ENCODE measurements at regions not wholly inside any gene's neighbourhood (a gene's known extent, or its start where the extent isn't known, plus 50 kb on each side); places are given as distances from the start of the nearest gene placed in this dataset.

- in situ Hi-C loops (cut with MboI) (no loop called here), intact Hi-C loops (cut with micrococcal nuclease) (no loop called here)
- H3K9me1 ChIP-seq (ENCODE audit: control insufficient read depth, insufficient read depth, low read length), result no peaks in the 10 kb centered on the region
- no peaks in the 10 kb centered on the region for H3K4me1 ChIP-seq (replicated peaks in 1 of 2; ENCODE audit: control insufficient read depth in 2 of 2, insufficient read depth in 2 of 2, low read length in 2 of 2)
- H3K27ac ChIP-seq (ENCODE audit: extremely low read depth, low read depth, low read length), result no peak overlapping the region
- no peaks in the 10 kb centered on the region for H4K20me1 ChIP-seq (replicated peaks; ENCODE audit: control insufficient read depth, insufficient read depth, low read length)
- H3K4me2 ChIP-seq (ENCODE audit: insufficient read depth, low read length), result no peak overlapping the region
- ChIA-PET POLR2A (no interaction called here), CTCF (ENCODE audit: low intra/inter-chr PET ratio) (no interaction called here)
- 0% methylated on average over 4 of the region's 4 CpGs for WGBS (ENCODE audit: insufficient coverage, low coverage, missing lambda C conversion rate)
- no peak overlapping the region for H3K4me3 ChIP-seq
- ATAC-seq (no peak), FAIRE-seq (no peak), DNase-seq (ENCODE audit: extremely low read depth in 1 of 4, low spot score in 3 of 4) (no peak)
- TF ChIP-seq BRF2 (IDR thresholded peaks at IDR 0.05; ENCODE audit: borderline replicate concordance, insufficient read depth, insufficient read length) (no peak), CBFA2T2 (conservative IDR thresholded peaks at IDR 0.05) (no peak), NR1H2 (CRISPR knock-in tag; IDR thresholded peaks at IDR 0.05) (no peak), C11orf30 (IDR thresholded peaks at IDR 0.05; ENCODE audit: low read depth) (peak; percentile 47; the same call in 1 of the 2 replicates), MAFG (tag; conservative IDR thresholded peaks at IDR 0.05) (peak; percentile 39), TAF1 (IDR thresholded peaks at IDR 0.05; ENCODE audit: control insufficient read depth, extremely low read depth, insufficient read depth, low read length, severe bottlenecking) (no peak), MAFF (IDR thresholded peaks at IDR 0.05; ENCODE audit: low read length) (peak; percentile 22; the same call in 1 of the 2 replicates), RREB1 (CRISPR knock-in tag; IDR thresholded peaks at IDR 0.05) (no peak), SNRNP70 (optimal IDR thresholded peaks at IDR 0.05; ENCODE audit: low read depth, low read length) (no peak), ZNF316 (IDR thresholded peaks at IDR 0.05) (peak; percentile 70), NFIX (CRISPR knock-in tag; IDR thresholded peaks at IDR 0.05; ENCODE audit: low read depth) (no peak), YBX1 (IDR thresholded peaks at IDR 0.05) (no peak)
- peaks cover 6 to 10% of the 10 kb centered on the region in 2 experiments; a peak in 3 of 5 replicates for H3K27me3 ChIP-seq (ENCODE audit: control insufficient read depth in 2 of 2, insufficient read depth in 2 of 2, low read length in 2 of 2)
- H3K9me3 ChIP-seq (replicated peaks; ENCODE audit: control insufficient read depth, insufficient read depth, low read depth, low read length), result no peaks in the 10 kb centered on the region
- BruUV-seq (replicated peaks), result no TSS peak
- no peaks in the 10 kb centered on the region for H3K79me2 ChIP-seq (ENCODE audit: control insufficient read depth, insufficient read depth, low read length)
- H3K36me3 ChIP-seq (ENCODE audit: control insufficient read depth, insufficient read depth, low read length), result no peaks in the 10 kb centered on the region
- no peak overlapping the region for H2AFZ ChIP-seq (ENCODE audit: low read depth, low read length)
- no peak overlapping the region for H3K9ac ChIP-seq (ENCODE audit: insufficient read depth in 1 of 2, low read depth in 2 of 2, low read length in 2 of 2)
Measured at GRCh38 chr10:4100380-4100779, 315.4 kb upstream of the KLF6 start.

Data from K562 (cell line).